B cell (primary cell): ENCODE measurements at regions not wholly inside any gene's neighbourhood (a gene's known extent, or its start where the extent isn't known, plus 50 kb on each side); places are given as distances from the start of the nearest gene placed in this dataset.

Source experiments
- CTCF ChIP-seq: fragments of 200-600 bp; IDR thresholded peaks from one replicate; pipeline ENCODE4 v1.8.0; 2022; ENCODE audit warnings: antibody characterized with exemption, mild to moderate bottlenecking
- EZH2 ChIP-seq: IDR thresholded peaks from 2 replicates; pipeline ENCODE4 v1.6.1; 2012; ENCODE audit warnings: borderline replicate concordance, low read depth, mild to moderate bottlenecking, moderate library complexity, low read length; ENCODE audit not compliant: insufficient read depth, poor library complexity, severe bottlenecking

GRCh38 chr12:13313886-13314285 is 117.4 kb downstream of the EMP1 start:
- no peak for TF ChIP-seq CTCF
- TF ChIP-seq EZH2: no peak
